HL-60 (cell line): ENCODE measurements at regions not wholly inside any gene's neighbourhood (a gene's known extent, or its start where the extent isn't known, plus 50 kb on each side); places are given as distances from the start of the nearest gene placed in this dataset.

ENCODE experiments used
- CTCF ChIP-seq: IDR thresholded peaks from one replicate; pipeline ENCODE4 v1.5.1; 2011; ENCODE audit warnings: low read length, control low read depth, inconsistent platforms; ENCODE audit not compliant: insufficient read depth
- POLR2AphosphoS5 ChIP-seq: IDR thresholded peaks from 2 replicates; pipeline ENCODE4 v1.6.1; 2012; ENCODE audit warnings: low read depth

DNA sequence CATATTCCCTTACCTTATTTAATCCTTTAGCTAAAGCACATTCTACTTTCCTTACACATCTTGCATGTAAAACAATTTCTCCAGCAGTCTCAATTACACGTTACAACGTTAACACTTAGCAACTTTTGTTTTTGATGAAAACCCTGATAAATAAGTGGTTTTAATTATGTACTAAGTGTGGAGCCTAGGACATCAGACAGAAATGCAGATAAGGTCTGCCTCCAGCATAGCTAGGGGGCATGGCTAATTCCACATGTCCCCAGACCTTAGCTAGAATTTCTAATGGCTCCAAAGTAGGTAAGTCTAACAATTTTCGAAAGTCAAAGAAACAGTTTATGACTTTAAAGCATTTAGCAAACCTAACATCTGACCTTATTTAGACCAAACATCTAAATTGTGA lies 77.4 kb upstream of the TERB2 start:
- TF ChIP-seq CTCF (no peak), POLR2AphosphoS5 (no peak)
